HepG2 (cell line): ENCODE measurements at regions not wholly inside any gene's neighbourhood (a gene's known extent, or its start where the extent isn't known, plus 50 kb on each side); places are given as distances from the start of the nearest gene placed in this dataset.
A peak's percentile ranks its signal among the peaks of the same experiment; 100 is the strongest.

Experiments
- ATAC-seq: fragments of 200-7000 bp; cut with Tn5 transposase; 3 replicates; pipeline ENCODE4 v1.9.1; 2020; ENCODE audit warnings: mild to moderate bottlenecking, moderate library complexity
- BruUV-seq: library from RNA; stranded (reverse); fragments of 400-500 nt; replicated peaks from 2 replicates; lab custom pipeline; 2021; lab: Mats Ljungman, UMichigan
- CTCF ChIA-PET: fragments of 300-600 bp; formaldehyde crosslinking; extraction: SDS; loops from one replicate; lab custom pipeline; 2021; ENCODE audit warnings: low total read pairs, inconsistent platforms, low intra/inter-chr PET ratio; lab: Yijun Ruan, JAX
- POLR2A ChIA-PET: fragments of 350-600 bp; sonication (Branson Sonifier 250); formaldehyde crosslinking; loops from one replicate; lab custom pipeline; 2020; ENCODE audit warnings: antibody characterized with exemption, inconsistent platforms; lab: Yijun Ruan, JAX
- DNase-seq: peaks from one replicate; pipeline ENCODE4 v3.0.0-alpha.2; 2015; ENCODE audit warnings: low spot score
- FAIRE-seq: peaks from 3 replicates; lab custom pipeline; 2011; peaks lifted over from hg19 to GRCh38; lab: Jason Lieb, UNC
- H2AFZ ChIP-seq: one replicate; pipeline ENCODE4 v1.6.1; 2011; ENCODE audit warnings: low read length, inconsistent platforms
- H3K27ac ChIP-seq: fragments of 300-600 bp; 3 replicates; pipeline ENCODE4 v1.8.0; 2011; ENCODE audit warnings: mixed run types, mild to moderate bottlenecking, mixed read lengths, low read length, inconsistent platforms; ENCODE audit not compliant: insufficient read depth; ENCODE audit errors: extremely low read length
- H3K27me3 ChIP-seq, 2 experiments: fragments of 200-600 bp in 1 of 2; 2 replicates in 1 of 2; 3 replicates in 1 of 2; pipeline versions ENCODE4 v1.6.0 to v1.8.0; 2011; ENCODE audit warnings: low read length in 2 of 2, mild to moderate bottlenecking in 2 of 2, moderate library complexity in 2 of 2, inconsistent platforms in 1 of 2; ENCODE audit not compliant: insufficient read depth in 2 of 2, control insufficient read depth in 1 of 2
- H3K36me3 ChIP-seq, 2 experiments: fragments of 200-600 bp in 1 of 2; replicated peaks in 1 of 2; 2 replicates in 1 of 2; 3 replicates in 1 of 2; pipeline versions ENCODE4 v1.5.1 to v1.8.0; 2011; ENCODE audit warnings: low read length in 2 of 2, inconsistent platforms in 1 of 2; ENCODE audit not compliant: insufficient read depth in 2 of 2, control insufficient read depth in 1 of 2
- H3K4me1 ChIP-seq: 2 replicates; pipeline ENCODE4 v1.5.1; 2012; ENCODE audit warnings: low read length, inconsistent platforms; ENCODE audit not compliant: insufficient read depth
- H3K4me2 ChIP-seq: 2 replicates; pipeline ENCODE4 v1.6.0; 2011; ENCODE audit warnings: low read depth, low read length, inconsistent platforms
- H3K4me3 ChIP-seq, 3 experiments: fragments of 200-600 bp in 1 of 3; sonication (generic), shearing (Covaris generic) in 1 of 3; replicated peaks in 1 of 3; 2 replicates each; pipeline ENCODE4 v1.5.1; 2011 to 2016; ENCODE audit warnings: low read length in 3 of 3, inconsistent platforms in 2 of 3, low read depth in 2 of 3, mild to moderate bottlenecking in 2 of 3, control low read depth in 1 of 3, mixed read lengths in 1 of 3; ENCODE audit not compliant: insufficient read depth in 1 of 3
- H3K79me2 ChIP-seq: one replicate; pipeline ENCODE4 v1.6.1; 2011; ENCODE audit warnings: low read length, inconsistent platforms; ENCODE audit not compliant: insufficient read depth
- H3K9ac ChIP-seq: 2 replicates; pipeline ENCODE4 v1.6.0; 2011; ENCODE audit warnings: mild to moderate bottlenecking, low read depth, low read length, inconsistent platforms; ENCODE audit not compliant: insufficient read depth
- H3K9me3 ChIP-seq: 2 replicates; pipeline ENCODE4 v1.5.1; 2012; ENCODE audit warnings: mild to moderate bottlenecking, low read length
- H4K20me1 ChIP-seq: 2 replicates; pipeline ENCODE4 v1.6.0; 2011; ENCODE audit warnings: inconsistent platforms, mild to moderate bottlenecking, low read length, moderate library complexity; ENCODE audit not compliant: insufficient read depth
- AGO1 ChIP-seq: fragments of 200-400 bp; formaldehyde crosslinking; IDR thresholded peaks from 2 replicates; pipeline ENCODE4 v1.6.1; 2017; ENCODE audit warnings: mild to moderate bottlenecking, low read depth, low read length, moderate library complexity; ENCODE audit not compliant: poor library complexity, severe bottlenecking
- HDAC6 ChIP-seq: fragments of 200-600 bp; sonication (generic); IDR thresholded peaks from 2 replicates; pipeline ENCODE4 v1.7.0; 2017; ENCODE audit warnings: mild to moderate bottlenecking, antibody characterized with exemption, low read length, low read depth
- HNF1A ChIP-seq, 2 experiments: sonication (generic) in 1 of 2; formaldehyde crosslinking in 1 of 2; IDR thresholded peaks; 2 replicates each; pipeline versions ENCODE4 v1.4.0 to v1.6.1; 2016 to 2020; ENCODE audit warnings: borderline replicate concordance in 1 of 2, low read depth in 1 of 2, mild to moderate bottlenecking in 1 of 2, missing genetic modification reagents in 1 of 2
- HNRNPK ChIP-seq: fragments of 200-400 bp; formaldehyde crosslinking; IDR thresholded peaks from 2 replicates; pipeline ENCODE4 v1.6.1; 2018; ENCODE audit warnings: low read length, low read depth, moderate library complexity, mild to moderate bottlenecking; ENCODE audit not compliant: poor library complexity, severe bottlenecking
- JUNB ChIP-seq: sonication (generic); formaldehyde crosslinking; IDR thresholded peaks from 2 replicates; pipeline ENCODE4 v1.8.0; 2022; ENCODE audit warnings: missing genetic modification reagents, mild to moderate bottlenecking, borderline replicate concordance
- MAFG ChIP-seq: sonication (generic); formaldehyde crosslinking; IDR thresholded peaks from 2 replicates; pipeline ENCODE4 v1.5.1; 2020; ENCODE audit warnings: mild to moderate bottlenecking, missing genetic modification reagents
- MTF1 ChIP-seq: sonication (generic); formaldehyde crosslinking; IDR thresholded peaks from 2 replicates; pipeline ENCODE4 v1.5.0; 2020; ENCODE audit warnings: missing genetic modification reagents
- PRDM15 ChIP-seq: sonication (generic); formaldehyde crosslinking; IDR thresholded peaks from 2 replicates; pipeline ENCODE4 v1.4.0; 2020; ENCODE audit warnings: missing genetic modification reagents
- SMC3 ChIP-seq: IDR thresholded peaks from 2 replicates; pipeline ENCODE4 v1.6.1; 2011; ENCODE audit warnings: low read length, improper control_type of control experiment
- SOX5 ChIP-seq: IDR thresholded peaks from 2 replicates; pipeline ENCODE4 v1.6.1; 2016; ENCODE audit warnings: borderline replicate concordance
- SOX6 ChIP-seq, 2 experiments: fragments of 450-650 bp in 1 of 2; sonication (generic) in 1 of 2; formaldehyde crosslinking in 1 of 2; IDR thresholded peaks; 2 replicates each; pipeline versions ENCODE4 v1.4.0 to v1.6.1; 2017 to 2020; ENCODE audit warnings: antibody characterized with exemption in 1 of 2, mild to moderate bottlenecking in 1 of 2, missing genetic modification reagents in 1 of 2
- ZNF354B ChIP-seq: sonication (generic); formaldehyde crosslinking; IDR thresholded peaks from 2 replicates; pipeline ENCODE4 v1.8.0; 2022; ENCODE audit warnings: mild to moderate bottlenecking, missing genetic modification reagents
- ZNF484 ChIP-seq: sonication (generic); formaldehyde crosslinking; IDR thresholded peaks from 2 replicates; pipeline ENCODE4 v1.5.1; 2020; ENCODE audit warnings: mild to moderate bottlenecking, low read depth, missing genetic modification reagents, borderline replicate concordance
- ZNF672 ChIP-seq: sonication (generic); formaldehyde crosslinking; IDR thresholded peaks from 2 replicates; pipeline ENCODE4 v1.8.1; 2022; ENCODE audit warnings: missing genetic modification reagents
- ZSCAN29 ChIP-seq: sonication (generic); formaldehyde crosslinking; conservative IDR thresholded peaks from 2 replicates; pipeline ENCODE4 v1.4.0; 2020; ENCODE audit warnings: mild to moderate bottlenecking, missing genetic modification reagents
- WGBS: methylation state at CpG from one replicate; pipeline ENCODE4 v1.1.6; 2017; ENCODE audit warnings: low lambda C conversion rate; 5-methylcytosine and 5-hydroxymethylcytosine counted together
- in situ Hi-C: cut with HindIII; loops from 2 replicates; pipeline ENCODE4 v1.10.0; 2017; ENCODE audit warnings: low pct_unique_long_range_greater_than_20kb; ENCODE audit not compliant: extremely low pct_ligation_motif_present
- intact Hi-C: fragments of 100-400 bp; cut with micrococcal nuclease; formaldehyde crosslinking; loops from one replicate; pipeline ENCODE4 v1.10.0; 2022; ENCODE audit not compliant: unreplicated experiment

GRCh38 chr12:114812858-114813761 lies 129.1 kb upstream of the TBX3 start:
- Histone ChIP-seq H3K9me3 (no peaks in the 10 kb centered on the region), H2AFZ (peak overlapping the region; percentile 76), H3K9ac (peak overlapping the region; percentile 33; the same call in 1 of the 2 replicates), H3K36me3 (no peaks in the 10 kb centered on the region), H3K4me1 (peaks cover 38% of the 10 kb centered on the region), H3K27me3 (no peaks in the 10 kb centered on the region; a peak in 1 of 5 replicates), H3K4me3 (peak overlapping the region; percentile 19 to 48 (median 47); a peak in 5 of 6 replicates), H3K4me2 (peak overlapping the region; percentile 75), H4K20me1 (no peaks in the 10 kb centered on the region), H3K79me2 (no peaks in the 10 kb centered on the region), H3K27ac (no peak overlapping the region)
- ATAC-seq: peak; percentile 72
- DNase-seq: peak; percentile 75
- CTCF ChIA-PET: no interaction called here
- in situ Hi-C loops: no loop called here
- FAIRE-seq: peak; percentile 40
- 9% methylated on average over 19 of the region's 19 CpGs for WGBS
- POLR2A ChIA-PET: interaction anchor here (0.6 to 2.8 kb wide), 10 partner anchors 9 to 620 kb away, joined by 3 to 25 read pairs (median 4); partner anchors contain the start of gene TBX3
- intact Hi-C loops: loop anchor here (5.0 kb wide), 1 partner anchor 131 kb away; the partner anchor contains the start of gene TBX3
- BruUV-seq: no TSS peak
- no peak for TF ChIP-seq HDAC6
- 0 out of 2 replicates have a peak, but pooled peaks have one; percentile 45 for TF ChIP-seq ZSCAN29 (CRISPR knock-in tag)
- TF ChIP-seq HNRNPK: no peak
- TF ChIP-seq JUNB: no peak
- TF ChIP-seq SOX5 (CRISPR knock-in tag): peak; percentile 45; the same call in 1 of the 2 replicates
- no peak for TF ChIP-seq ZNF484
- TF ChIP-seq MAFG (CRISPR knock-in tag): no peak
- TF ChIP-seq SOX6 (IDR thresholded peaks at IDR 0.05): no peak
- TF ChIP-seq SOX6 (CRISPR knock-in tag; IDR thresholded peaks at IDR 0.05): peak; percentile 50
- no peak for TF ChIP-seq PRDM15 (CRISPR knock-in tag)
- TF ChIP-seq ZNF672 (CRISPR knock-in tag): no peak
- no peak for TF ChIP-seq HNF1A (IDR thresholded peaks at IDR 0.05; ENCODE audit: low read depth)
- TF ChIP-seq HNF1A (CRISPR knock-in tag; IDR thresholded peaks at IDR 0.05; ENCODE audit: borderline replicate concordance): no peak
- TF ChIP-seq ZNF354B (CRISPR knock-in tag): no peak
- no peak for TF ChIP-seq AGO1
- TF ChIP-seq SMC3: no peak
- TF ChIP-seq MTF1 (CRISPR knock-in tag): no peak
